GM13977 (cell line): ENCODE measurements at regions not wholly inside any gene's neighbourhood (a gene's known extent, or its start where the extent isn't known, plus 50 kb on each side); places are given as distances from the start of the nearest gene placed in this dataset.
"Not testable (repeated sequence)": the region's sequence is repeated elsewhere in the genome, so short reads cannot be mapped to it uniquely, and the experiment has no call there.

Experiments
- DNase-seq: peaks from one replicate; pipeline ENCODE4 v3.0.0; 2012; ENCODE audit warnings: low spot score
- CTCF ChIP-seq: IDR thresholded peaks from 2 replicates; pipeline ENCODE4 v1.5.1; 2012; ENCODE audit warnings: mild to moderate bottlenecking, control low read depth; ENCODE audit not compliant: insufficient read depth; ENCODE audit errors: extremely low read depth, missing control alignments
- in situ Hi-C: fragments of 300-500 bp; cut with MboI; formaldehyde crosslinking; loops from one replicate; pipeline ENCODE4 v1.12.0; 2022; ENCODE audit warnings: low sequenced_read_pairs, low pct_unique_long_range_greater_than_20kb, mixed read lengths, inconsistent platforms; ENCODE audit not compliant: unreplicated experiment

GRCh38 chr19:28140201-28140600 lies 1072.8 kb downstream of the UQCRFS1 start:
- in situ Hi-C loops, result no loop called here
- TF ChIP-seq CTCF, result no peak
- DNase-seq, result no peak

GRCh38 chr19:28137772-28138171 lies 1075.2 kb downstream of the UQCRFS1 start:
- no peak for TF ChIP-seq CTCF
- no peak for DNase-seq
- in situ Hi-C loops, result no loop called here

GRCh38 chr19:28136796-28137195 lies 1076.2 kb downstream of the UQCRFS1 start:
- in situ Hi-C loops, result no loop called here
- no peak for DNase-seq
- no peak for TF ChIP-seq CTCF

- TF ChIP-seq CTCF, result no peak
- in situ Hi-C loops, result no loop called here
Observed at GRCh38 chr19:28135825-28136224, 1077.1 kb downstream of the UQCRFS1 start.

GRCh38 chr19:28134311-28134710 lies 1078.6 kb downstream of the UQCRFS1 start:
- DNase-seq, result no peak
- in situ Hi-C loops, result no loop called here
- no peak for TF ChIP-seq CTCF

More at GRCh38 chr19:28135825-28136224, 1077.1 kb downstream of the UQCRFS1 start:
- no peak for DNase-seq

GRCh38 chr19:28130881-28131280 lies 1082.1 kb downstream of the UQCRFS1 start:
- in situ Hi-C loops, DNase-seq: not testable (repeated sequence)

GRCh38 chr19:28130066-28130511 lies 1082.9 kb downstream of the UQCRFS1 start:
- in situ Hi-C loops, result no loop called here
- TF ChIP-seq CTCF, result no peak
- DNase-seq, result no peak
